ENCODE measurements at regions not wholly inside any gene's neighbourhood (a gene's known extent, or its start where the extent isn't known, plus 50 kb on each side); places are given as distances from the start of the nearest gene placed in this dataset.
"Not testable (repeated sequence)": the region's sequence is repeated elsewhere in the genome, so short reads cannot be mapped to it uniquely, and the experiment has no call there.

DNA sequence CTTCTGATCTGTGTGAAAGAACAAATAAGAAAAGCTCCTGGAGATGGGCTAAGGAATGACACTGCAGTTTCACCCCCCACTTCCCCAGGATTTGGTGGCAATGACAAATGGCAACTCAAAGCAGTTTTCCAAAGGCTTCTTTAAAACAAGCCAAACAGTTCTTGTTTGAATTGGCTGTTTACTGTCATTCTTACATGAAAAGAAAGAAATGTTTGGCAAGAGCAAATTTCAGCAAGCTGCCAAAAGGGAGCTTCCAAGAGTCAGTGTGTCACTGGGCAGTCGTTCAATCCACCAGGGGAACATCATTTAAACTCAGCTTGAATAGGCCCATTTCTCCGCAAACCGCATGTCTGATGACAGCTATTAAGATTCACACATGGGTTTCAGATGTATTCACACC, 119.0 kb upstream of the RHOBTB1 start:
- FAIRE-seq (no peak), DNase-seq (ENCODE audit: insufficient read length, low spot score) (no peak)

DNA sequence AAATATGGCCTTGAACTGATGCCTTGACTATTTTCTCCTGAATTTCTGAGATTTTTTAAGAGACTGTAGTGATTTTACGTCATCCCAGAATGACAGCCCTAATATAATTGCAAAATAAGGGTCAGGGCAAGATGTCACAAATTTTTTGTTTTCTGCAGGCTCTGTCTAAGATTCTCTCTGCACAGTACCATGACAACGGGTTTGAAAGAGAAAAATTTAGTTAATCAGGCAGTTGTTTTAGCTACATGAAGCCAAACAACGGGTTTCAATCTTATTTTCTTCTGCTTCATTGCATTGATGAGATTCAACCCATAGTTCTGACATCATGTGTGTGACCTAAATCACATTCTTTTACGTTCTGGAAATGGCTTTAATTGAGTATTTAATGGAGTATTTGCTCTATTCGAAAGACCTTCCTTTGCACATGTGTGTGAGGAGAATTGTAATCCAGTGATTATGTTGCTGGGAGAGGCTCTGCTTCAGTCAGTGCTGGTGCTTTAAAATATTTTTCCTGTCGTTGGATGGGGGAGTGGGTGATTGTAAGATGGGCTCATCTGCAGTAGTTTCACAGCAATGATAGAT, 118.0 kb upstream of the RHOBTB1 start:
- DNase-seq (ENCODE audit: insufficient read length, low spot score) = no peak
- FAIRE-seq = no peak

DNA sequence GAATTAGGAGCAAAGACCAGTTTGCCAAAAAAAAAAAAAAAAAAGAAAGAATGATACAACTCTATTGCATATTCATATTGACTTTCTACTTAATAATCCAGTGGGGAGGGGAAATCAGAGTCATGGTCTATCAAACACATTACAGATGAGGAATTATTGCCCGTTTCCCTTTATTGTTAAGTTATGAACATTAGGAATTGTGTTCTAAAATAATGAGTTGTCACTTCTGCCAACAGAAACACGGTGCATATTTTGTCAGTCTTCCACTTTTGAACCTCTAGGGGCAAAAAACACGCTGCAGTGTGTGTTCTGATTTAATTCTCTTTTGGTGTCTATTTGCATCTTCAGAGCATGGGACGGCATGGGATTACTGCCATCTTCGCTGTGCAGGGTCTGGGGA, 115.7 kb upstream of the RHOBTB1 start:
- DNase-seq (ENCODE audit: insufficient read length, low spot score) (no peak), FAIRE-seq (no peak)

DNA sequence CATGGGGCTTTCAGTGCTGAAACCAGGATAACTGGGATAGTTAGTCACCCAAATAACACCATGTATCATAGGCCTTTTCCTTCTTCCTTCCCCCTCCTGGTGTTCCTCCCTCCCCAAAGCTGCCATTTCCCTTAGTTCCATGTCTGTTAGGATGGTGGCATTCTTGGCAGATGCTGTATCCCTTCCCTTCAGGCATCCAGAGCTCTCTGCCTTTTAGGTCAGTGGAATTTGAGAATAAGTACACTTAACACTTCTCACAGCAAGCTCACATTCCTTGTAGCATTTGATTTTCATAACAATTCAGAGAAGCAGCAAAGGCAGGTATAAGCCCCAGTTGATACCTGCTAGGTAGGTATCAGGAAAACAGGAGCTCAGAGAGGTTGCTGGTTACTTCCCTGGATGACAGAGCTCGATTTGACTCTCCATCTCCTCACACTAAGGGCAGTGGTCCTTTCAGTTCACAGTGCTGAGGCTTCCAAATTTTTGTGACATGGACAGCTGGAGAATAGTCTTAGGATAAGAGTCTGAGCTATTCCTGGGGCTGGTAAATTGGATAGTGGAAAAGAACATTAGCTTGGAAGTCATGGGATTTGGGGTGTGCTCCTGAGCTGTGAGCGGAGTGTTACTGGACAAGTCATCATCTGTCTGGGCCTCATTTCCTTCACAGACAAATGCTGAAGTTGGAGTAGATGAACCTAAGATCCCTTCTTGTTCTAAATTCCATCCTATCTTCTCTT, 108.7 kb upstream of the RHOBTB1 start:
- FAIRE-seq = no peak
- no peak for DNase-seq (ENCODE audit: insufficient read length, low spot score)

DNA sequence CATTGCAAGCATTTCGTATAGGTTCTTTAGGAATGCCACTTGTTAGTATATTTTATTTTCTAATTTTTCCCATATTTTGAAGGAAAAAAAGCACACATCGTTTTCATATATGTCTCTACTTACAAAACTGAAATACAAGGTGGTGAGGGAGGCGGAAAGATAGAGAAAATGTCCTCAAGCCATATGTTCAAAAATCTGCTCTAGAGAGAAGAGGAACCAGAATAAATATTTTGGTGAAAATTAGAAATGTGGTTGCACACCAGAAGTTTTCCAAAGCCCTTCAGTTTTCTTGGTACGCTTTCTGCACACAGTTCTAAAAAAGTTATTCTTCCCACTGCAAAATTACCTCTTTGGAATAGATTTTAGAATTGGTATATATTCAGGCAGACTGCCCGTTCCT, 107.4 kb upstream of the RHOBTB1 start:
- DNase-seq (ENCODE audit: insufficient read length, low spot score) (no peak), FAIRE-seq (no peak)

DNA sequence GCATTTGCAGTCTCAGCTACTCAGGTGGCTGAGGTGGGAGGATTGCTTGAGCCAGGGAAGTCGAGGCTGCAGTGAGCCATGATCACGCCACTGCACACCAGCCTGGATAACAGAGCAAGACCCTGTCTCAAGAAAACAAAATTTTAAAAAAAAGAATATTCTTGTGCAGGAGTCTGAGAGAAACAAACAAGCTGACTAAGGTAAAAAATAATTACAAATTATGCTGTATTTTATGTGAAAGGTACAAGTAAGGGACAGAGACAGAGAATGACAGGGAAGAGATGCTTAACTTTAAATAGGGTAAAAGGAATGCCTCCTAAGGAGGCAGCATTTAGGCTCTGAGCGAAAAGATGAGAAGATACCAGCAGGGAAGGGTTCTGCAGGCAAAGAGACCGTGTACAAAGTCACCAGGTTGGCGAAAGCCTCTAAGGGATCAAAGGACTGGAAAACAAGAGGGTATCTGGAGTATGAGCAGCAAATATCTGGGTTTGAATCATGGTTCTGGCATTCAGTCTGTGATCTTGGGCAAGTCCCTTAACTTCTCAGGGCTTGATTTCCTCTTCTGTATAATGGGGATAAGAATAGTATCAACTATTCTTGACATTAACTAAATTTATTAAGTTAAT, 106.2 kb upstream of the RHOBTB1 start:
- no peak for DNase-seq (ENCODE audit: insufficient read length, low spot score)
- no peak for FAIRE-seq

GRCh38 chr10:61049386-61049785, 105.4 kb upstream of the RHOBTB1 start:
- FAIRE-seq (no peak), DNase-seq (ENCODE audit: insufficient read length, low spot score) (no peak)

GRCh38 chr10:61047788-61048560, 104.0 kb upstream of the RHOBTB1 start:
- FAIRE-seq (no peak), DNase-seq (ENCODE audit: insufficient read length, low spot score) (no peak)

DNA sequence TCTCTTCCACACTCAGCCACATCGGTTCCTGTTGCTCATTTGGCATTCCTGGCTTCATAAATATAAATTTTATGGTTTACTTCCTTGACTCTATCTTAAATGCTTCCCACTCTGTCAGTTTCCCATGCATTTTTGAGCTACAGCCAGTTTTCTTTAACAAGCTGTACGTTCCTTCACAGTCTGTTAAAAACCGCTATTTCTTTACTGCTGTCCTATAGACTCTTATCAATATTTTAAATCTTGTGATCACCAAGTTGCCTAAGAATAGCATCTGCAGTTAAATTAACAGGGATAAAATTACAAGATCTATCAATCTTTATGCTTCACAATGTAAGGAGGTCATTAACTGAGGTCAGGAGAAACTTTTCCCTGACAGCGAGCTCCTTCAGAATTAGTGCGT, 103.1 kb upstream of the RHOBTB1 start:
- FAIRE-seq (no peak), DNase-seq (ENCODE audit: insufficient read length, low spot score) (no peak)

- DNase-seq (ENCODE audit: insufficient read length, low spot score); FAIRE-seq: not testable (repeated sequence)
Observed at GRCh38 chr10:61045480-61045879, 101.5 kb upstream of the RHOBTB1 start.

DNA sequence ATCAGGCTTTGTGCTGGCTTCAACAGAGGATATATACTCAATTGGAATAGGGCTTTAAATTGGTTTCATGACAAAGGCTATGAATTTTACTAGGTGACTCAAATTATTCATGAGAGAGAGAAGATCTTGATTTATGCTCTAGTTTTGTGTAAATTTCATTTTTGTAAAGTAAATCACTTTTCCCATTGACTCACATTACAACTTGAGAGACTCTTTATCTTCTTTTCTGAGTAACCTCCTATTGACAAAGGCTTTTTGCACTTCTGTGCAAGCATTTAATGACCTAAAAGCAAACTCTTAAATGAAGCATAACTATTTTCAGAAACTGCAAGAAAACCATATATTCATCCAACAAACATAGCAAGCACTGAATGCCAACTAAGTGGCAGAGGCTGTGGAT, 98.5 kb upstream of the RHOBTB1 start:
- no peak for DNase-seq (ENCODE audit: insufficient read length, low spot score)
- FAIRE-seq = no peak

GRCh38 chr10:61040399-61041016, 96.5 kb upstream of the RHOBTB1 start:
- DNase-seq (ENCODE audit: insufficient read length, low spot score) = no peak
- FAIRE-seq = no peak

GRCh38 chr10:61039868-61040267, 95.9 kb upstream of the RHOBTB1 start:
- DNase-seq (ENCODE audit: insufficient read length, low spot score) (no peak), FAIRE-seq (no peak)

GRCh38 chr10:61037261-61037830, 93.4 kb upstream of the RHOBTB1 start:
- not testable (repeated sequence) for FAIRE-seq

DNA sequence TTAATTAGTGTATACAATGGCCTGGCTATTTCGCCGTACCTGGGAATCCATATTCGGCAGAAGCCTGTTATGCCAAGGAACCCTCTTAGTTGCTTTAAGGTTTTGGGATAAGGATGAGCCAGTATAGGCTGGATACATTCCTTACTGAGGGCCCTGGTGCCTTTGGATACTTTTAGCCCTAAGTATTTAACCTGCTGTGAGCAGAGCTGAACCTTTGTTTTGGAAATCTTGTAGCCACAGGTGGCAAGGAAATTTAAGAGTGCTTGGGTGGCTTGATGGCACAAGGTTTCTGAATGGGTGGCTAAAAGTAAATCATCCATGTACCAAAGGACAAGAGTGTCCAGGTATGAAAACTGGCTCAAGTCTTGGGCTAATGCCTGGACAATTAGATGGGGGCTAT, 92.2 kb upstream of the RHOBTB1 start:
- not testable (repeated sequence) for DNase-seq (ENCODE audit: insufficient read length, low spot score); FAIRE-seq

More at GRCh38 chr10:61037261-61037830, 93.4 kb upstream of the RHOBTB1 start:
- DNase-seq (ENCODE audit: insufficient read length, low spot score) = not testable (repeated sequence)

GRCh38 chr10:61031341-61031740, 87.4 kb upstream of the RHOBTB1 start:
- FAIRE-seq = no peak
- DNase-seq (ENCODE audit: insufficient read length, low spot score) = no peak

GRCh38 chr10:61029411-61029810, 85.4 kb upstream of the RHOBTB1 start:
- FAIRE-seq (no peak), DNase-seq (ENCODE audit: insufficient read length, low spot score) (no peak)

DNA sequence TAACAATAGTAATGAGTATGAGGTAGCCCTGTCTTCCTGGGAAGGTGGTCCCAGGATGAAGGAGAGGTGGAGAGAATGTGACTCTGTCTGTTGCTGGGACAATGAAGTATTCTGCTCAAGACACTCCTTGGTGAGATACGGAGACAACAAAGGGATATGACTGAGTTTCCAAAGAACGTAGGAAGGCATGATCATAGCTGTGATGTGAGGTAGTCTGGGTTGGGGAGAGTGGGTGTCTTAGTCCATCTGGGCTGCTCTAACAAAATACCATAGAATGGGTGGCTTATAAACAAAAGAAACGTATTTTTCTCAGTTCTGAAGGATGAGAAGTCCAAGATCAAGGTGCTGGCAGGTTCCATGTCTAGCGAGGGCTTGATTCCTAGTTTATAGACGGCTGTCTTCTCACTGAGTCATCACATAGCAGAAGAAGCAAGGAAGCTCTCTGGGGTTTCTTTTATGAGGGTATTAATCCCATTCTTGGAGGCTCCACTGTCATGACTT, 84.9 kb upstream of the RHOBTB1 start:
- FAIRE-seq = no peak
- no peak for DNase-seq (ENCODE audit: insufficient read length, low spot score)

- FAIRE-seq = no peak
Observed at GRCh38 chr10:61024856-61025201, 80.8 kb upstream of the RHOBTB1 start.

GRCh38 chr10:61024151-61024855, 80.3 kb upstream of the RHOBTB1 start:
- no peak for FAIRE-seq

More at GRCh38 chr10:61024856-61025201, 80.8 kb upstream of the RHOBTB1 start:
- DNase-seq (ENCODE audit: insufficient read length, low spot score) = no peak

More at GRCh38 chr10:61024151-61024855, 80.3 kb upstream of the RHOBTB1 start:
- no peak for DNase-seq (ENCODE audit: insufficient read length, low spot score)

Measured in HTR-8/SVneo (cell line).